ENCODE measurements at regions not wholly inside any gene's neighbourhood (a gene's known extent, or its start where the extent isn't known, plus 50 kb on each side); places are given as distances from the start of the nearest gene placed in this dataset.

GRCh38 chr1:80769208-80769750 is 1031.5 kb upstream of the ADGRL2 start:
- Mint-ChIP-seq H3K9me3 (no peaks in the 10 kb centered on the region), H3K27me3 (ENCODE audit: insufficient read depth) (no peaks in the 10 kb centered on the region), H3K4me3 (no peak overlapping the region), H3K4me1 (peaks cover 14% of the 10 kb centered on the region), H3K27ac (no peak overlapping the region), H3K36me3 (ENCODE audit: low read depth) (no peaks in the 10 kb centered on the region)
- no peaks in the 10 kb centered on the region for H3K4me1 ChIP-seq (ENCODE audit: control insufficient read depth, insufficient read depth, low read length)
- H3K27ac ChIP-seq (ENCODE audit: low read depth, low read length): no peak overlapping the region
- no peak for DNase-seq
- no peak for TF ChIP-seq CTCF (conservative IDR thresholded peaks at IDR 0.05)
- WGBS, 2 experiments (ENCODE audit: insufficient coverage in 1 of 2, insufficient read length in 1 of 2): 71 to 84% methylated on average over 1 to 3 of the region's 3 CpGs
- no peak overlapping the region for H3K9ac ChIP-seq (ENCODE audit: extremely low read depth, low read length, poor library complexity, severe bottlenecking)
- no peaks in the 10 kb centered on the region for H3K27me3 ChIP-seq (ENCODE audit: control insufficient read depth, insufficient read depth, low read length, poor library complexity, severe bottlenecking)
- no peaks in the 10 kb centered on the region for H3K36me3 ChIP-seq (ENCODE audit: control insufficient read depth, insufficient read depth, low read length)
- no peak overlapping the region for H3K4me3 ChIP-seq (ENCODE audit: low read length)
- H3K9me3 ChIP-seq (ENCODE audit: control insufficient read depth, low read length): no peaks in the 10 kb centered on the region

GRCh38 chr1:80767711-80768110 is 1033.0 kb upstream of the ADGRL2 start:
- TF ChIP-seq CTCF (conservative IDR thresholded peaks at IDR 0.05): no peak
- Mint-ChIP-seq H3K4me1 (peaks cover 14% of the 10 kb centered on the region), H3K27ac (no peak overlapping the region), H3K27me3 (ENCODE audit: insufficient read depth) (no peaks in the 10 kb centered on the region), H3K4me3 (no peak overlapping the region), H3K9me3 (no peaks in the 10 kb centered on the region), H3K36me3 (ENCODE audit: low read depth) (no peaks in the 10 kb centered on the region)
- H3K36me3 ChIP-seq (ENCODE audit: control insufficient read depth, insufficient read depth, low read length): no peaks in the 10 kb centered on the region
- H3K4me1 ChIP-seq (ENCODE audit: control insufficient read depth, insufficient read depth, low read length): no peaks in the 10 kb centered on the region
- no peak overlapping the region for H3K4me3 ChIP-seq (ENCODE audit: low read length)
- H3K9ac ChIP-seq (ENCODE audit: extremely low read depth, low read length, poor library complexity, severe bottlenecking): no peak overlapping the region
- H3K27me3 ChIP-seq (ENCODE audit: control insufficient read depth, insufficient read depth, low read length, poor library complexity, severe bottlenecking): no peaks in the 10 kb centered on the region
- no peak for DNase-seq
- no peaks in the 10 kb centered on the region for H3K9me3 ChIP-seq (ENCODE audit: control insufficient read depth, low read length)
- 93 to 95% methylated on average over 1 of the region's 2 CpGs for WGBS, 2 experiments (ENCODE audit: insufficient coverage in 1 of 2, insufficient read length in 1 of 2)
- H3K27ac ChIP-seq (ENCODE audit: low read depth, low read length): no peak overlapping the region

GRCh38 chr1:80759354-80759753 is 1041.4 kb upstream of the ADGRL2 start:
- no peaks in the 10 kb centered on the region for H3K9me3 Mint-ChIP-seq
- no peak for DNase-seq
- no peaks in the 10 kb centered on the region for H3K36me3 Mint-ChIP-seq (ENCODE audit: low read depth)
- peaks cover 4% of the 10 kb centered on the region for H3K4me1 Mint-ChIP-seq
- Histone ChIP-seq H3K4me3 (ENCODE audit: low read length) (no peak overlapping the region), H3K9ac (ENCODE audit: extremely low read depth, low read length, poor library complexity, severe bottlenecking) (no peak overlapping the region), H3K9me3 (ENCODE audit: control insufficient read depth, low read length) (no peaks in the 10 kb centered on the region), H3K36me3 (ENCODE audit: control insufficient read depth, insufficient read depth, low read length) (no peaks in the 10 kb centered on the region), H3K4me1 (ENCODE audit: control insufficient read depth, insufficient read depth, low read length) (no peaks in the 10 kb centered on the region), H3K27me3 (ENCODE audit: control insufficient read depth, insufficient read depth, low read length, poor library complexity, severe bottlenecking) (no peaks in the 10 kb centered on the region), H3K27ac (ENCODE audit: low read depth, low read length) (no peak overlapping the region)
- no peaks in the 10 kb centered on the region for H3K27me3 Mint-ChIP-seq (ENCODE audit: insufficient read depth)
- TF ChIP-seq CTCF (conservative IDR thresholded peaks at IDR 0.05): no peak
- H3K27ac Mint-ChIP-seq: no peak overlapping the region
- no peak overlapping the region for H3K4me3 Mint-ChIP-seq
- WGBS, 2 experiments (ENCODE audit: insufficient coverage in 1 of 2, insufficient read length in 1 of 2): 96% methylated on average over 1 of the region's 1 CpG; no CpG with 5 or more reads in 1 of the 2 experiments

Data from endodermal cell (in vitro differentiated cells).